EH (cell line): ENCODE measurements at regions not wholly inside any gene's neighbourhood (a gene's known extent, or its start where the extent isn't known, plus 50 kb on each side); places are given as distances from the start of the nearest gene placed in this dataset.
"Not testable (repeated sequence)": the region's sequence is repeated elsewhere in the genome, so short reads cannot be mapped to it uniquely, and the experiment has no call there.

Experiments
- DNase-seq: peaks from one replicate; pipeline ENCODE4 v3.0.0-alpha.2; 2015; ENCODE audit warnings: low read depth

DNA sequence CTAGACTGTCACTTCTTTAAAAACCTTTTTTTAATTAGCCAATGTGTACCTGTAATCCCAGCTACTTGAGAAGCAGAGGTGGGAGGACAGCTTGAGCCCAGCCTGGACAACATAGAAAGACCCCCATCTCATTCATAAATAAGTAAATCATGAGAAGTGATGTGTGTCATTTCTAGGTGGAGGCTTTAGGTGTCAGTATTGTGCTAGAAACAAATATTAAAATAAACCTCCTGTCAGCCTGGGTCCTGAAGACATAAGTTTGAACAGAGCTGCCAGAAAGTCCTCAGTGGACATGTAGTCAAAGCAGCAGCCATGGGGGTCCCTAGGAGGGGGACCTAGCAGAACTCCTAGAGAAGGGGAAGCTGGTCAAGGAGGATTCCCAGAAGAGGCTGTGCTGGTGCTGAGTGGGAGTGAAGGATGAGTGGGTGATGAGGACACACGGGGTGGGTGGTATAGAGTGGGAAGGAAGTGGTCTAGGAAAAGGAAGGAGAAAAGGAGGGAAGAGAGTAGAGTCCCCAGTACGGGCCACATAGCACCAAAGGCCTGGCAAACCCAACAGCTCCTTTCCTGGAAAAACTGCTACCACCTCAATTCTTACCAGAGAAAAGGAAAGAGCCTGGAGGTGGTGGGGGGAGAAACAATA is 316.6 kb upstream of the NCKAP5 start:
- DNase-seq: peak; percentile 50

DNA sequence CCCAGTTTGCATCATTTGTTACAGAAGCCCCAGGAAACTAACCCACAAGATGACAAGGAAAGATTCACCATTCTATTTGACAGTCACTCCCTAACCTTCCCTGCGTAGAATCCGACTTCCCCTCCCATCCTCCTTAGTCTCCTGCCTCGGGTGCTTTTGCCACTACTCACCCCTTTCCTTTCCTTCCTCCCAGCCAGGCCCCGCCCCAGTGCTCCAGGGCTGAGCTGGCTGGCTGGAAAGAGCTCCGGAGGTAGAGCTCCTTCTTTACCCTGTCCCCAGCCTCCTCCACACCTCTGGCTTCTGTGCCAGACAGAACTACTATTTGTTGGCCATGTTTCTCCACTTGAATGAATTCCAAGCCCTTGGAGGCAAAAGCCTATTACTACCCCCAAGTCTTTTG is 317.6 kb upstream of the NCKAP5 start:
- peak; percentile 53 for DNase-seq

DNA sequence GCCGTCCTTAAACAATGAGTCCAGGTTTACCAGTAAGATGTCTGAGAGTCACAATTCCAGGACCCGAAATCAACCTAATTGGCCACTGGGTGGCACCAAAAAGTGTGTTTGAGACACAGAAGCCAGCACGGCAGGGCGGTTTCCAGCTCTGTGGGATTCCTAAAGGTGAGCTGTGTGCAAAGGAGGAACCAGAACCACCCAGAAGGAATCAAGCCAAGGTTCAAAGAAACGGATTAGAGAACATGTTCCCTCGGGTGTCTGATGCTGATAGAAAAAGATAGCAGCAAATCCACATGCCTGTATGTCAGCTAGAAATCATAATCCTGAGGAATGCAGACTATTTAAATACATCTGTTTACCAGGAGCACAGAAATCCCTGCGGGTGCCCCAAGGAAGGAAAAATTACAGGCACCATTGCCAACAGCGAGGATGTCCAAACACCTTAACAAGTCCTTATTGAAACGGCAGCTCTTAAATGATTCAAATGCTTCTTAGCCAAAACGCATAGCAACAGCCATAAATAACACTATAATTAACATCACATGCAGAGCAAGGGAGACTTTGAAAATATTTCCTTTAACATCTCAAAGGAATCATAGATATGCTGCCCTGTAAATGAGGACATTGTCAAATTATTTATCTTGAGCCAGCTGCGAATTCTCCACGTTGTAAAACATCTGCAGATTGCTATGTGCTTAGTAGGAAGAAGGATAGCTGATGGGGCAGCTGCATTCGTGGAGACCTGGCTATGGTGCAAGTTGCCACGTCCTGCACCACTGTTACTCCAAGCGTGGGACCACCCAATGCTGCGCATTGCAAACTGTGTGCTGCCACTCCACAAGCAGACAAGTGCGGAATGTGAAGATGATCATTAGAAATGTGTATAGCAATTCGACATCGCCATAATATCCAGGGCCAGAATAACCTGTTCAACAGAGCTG is 318.7 kb upstream of the NCKAP5 start:
- peak; percentile 88 for DNase-seq

DNA sequence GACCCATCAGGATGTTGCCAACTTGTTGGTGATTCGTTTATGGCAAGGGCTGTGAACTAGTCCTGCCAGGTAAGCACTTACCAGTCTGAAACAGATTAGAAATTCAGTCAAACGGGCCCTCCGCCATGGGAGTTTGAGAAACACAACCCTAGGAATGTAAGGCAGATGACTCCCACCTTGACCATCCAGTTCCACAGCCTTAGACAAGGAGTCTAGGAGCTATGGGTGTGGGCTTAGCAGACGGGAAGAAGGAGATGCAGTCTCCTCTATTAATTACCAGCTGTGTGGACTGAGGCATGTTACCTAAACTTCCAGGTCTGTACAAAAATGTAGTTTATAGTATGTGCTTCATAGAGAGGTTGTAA is 319.4 kb upstream of the NCKAP5 start:
- DNase-seq: no peak

DNA sequence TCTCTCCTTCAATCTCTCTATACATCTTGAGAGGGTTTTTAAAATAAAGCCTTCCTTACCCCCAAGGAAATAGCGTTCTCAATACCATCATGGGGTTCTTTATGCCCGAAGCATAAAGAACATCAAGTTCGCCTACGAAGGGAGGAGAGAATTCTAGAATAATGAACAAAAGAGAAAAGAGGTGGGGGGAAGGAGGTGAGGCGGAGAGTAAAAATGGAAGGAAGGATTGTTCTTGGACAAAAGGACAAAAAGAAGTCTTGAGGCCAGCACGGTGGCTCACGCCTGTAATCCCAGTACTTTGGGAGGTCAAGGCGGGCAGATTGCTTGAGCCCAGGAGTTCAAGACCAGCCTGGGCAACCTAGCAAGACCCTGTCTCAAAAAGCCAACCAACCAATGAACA is 319.8 kb upstream of the NCKAP5 start:
- no peak for DNase-seq

DNA sequence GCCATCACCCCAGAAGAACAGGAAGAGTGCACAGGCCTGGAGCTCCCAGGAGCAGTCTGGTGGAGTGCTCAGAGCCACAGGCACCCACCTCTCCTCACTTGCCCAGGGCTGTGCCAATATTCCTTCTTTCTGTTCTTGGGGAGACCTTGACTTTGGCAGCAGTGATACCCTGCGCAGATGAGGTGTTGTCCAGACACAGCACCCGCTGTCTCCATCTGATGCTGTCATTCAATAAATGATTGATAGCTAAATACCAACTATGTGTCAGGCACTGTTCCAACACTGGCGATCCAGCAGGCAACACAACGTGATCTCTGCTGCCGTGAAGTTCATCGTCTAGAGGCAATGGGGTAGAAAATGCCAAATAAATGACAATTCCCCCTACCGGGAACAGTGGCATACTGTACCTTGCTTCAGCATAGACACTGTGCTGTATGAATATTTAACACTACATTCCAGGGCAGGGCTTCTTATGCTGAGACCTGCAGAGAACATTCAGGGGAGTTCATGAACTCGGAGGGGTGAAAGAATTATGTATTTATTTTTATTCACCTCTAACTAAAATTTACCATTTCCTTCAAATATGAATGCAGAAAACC is 320.5 kb upstream of the NCKAP5 start:
- DNase-seq: no peak

DNA sequence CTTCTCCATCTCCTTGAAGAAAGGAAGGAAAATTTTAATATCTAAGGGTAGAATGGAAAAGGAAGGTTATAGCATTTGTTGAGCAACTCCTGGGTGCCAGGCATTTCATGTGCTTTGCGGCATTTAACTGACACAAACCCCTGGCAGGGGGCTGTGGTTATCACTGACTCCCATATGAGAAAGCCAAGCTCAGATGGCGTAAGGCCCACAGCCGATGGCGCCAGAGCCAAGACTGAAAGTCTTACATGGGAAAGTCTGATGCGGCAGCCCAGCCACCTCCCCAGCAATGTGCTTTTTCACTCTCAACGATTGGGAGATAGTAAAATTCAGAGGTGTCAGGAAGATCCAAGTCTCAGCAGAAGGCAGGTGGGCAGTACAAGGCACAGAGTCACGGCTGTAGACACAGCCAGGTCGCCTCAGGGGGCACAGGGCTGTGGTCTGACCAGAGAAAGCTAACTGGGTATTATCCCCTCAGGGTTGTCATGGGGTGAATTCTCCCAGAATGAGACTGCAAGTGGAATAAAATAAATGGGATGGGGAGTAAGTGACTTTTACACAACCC is 324.2 kb upstream of the NCKAP5 start:
- no peak for DNase-seq

DNA sequence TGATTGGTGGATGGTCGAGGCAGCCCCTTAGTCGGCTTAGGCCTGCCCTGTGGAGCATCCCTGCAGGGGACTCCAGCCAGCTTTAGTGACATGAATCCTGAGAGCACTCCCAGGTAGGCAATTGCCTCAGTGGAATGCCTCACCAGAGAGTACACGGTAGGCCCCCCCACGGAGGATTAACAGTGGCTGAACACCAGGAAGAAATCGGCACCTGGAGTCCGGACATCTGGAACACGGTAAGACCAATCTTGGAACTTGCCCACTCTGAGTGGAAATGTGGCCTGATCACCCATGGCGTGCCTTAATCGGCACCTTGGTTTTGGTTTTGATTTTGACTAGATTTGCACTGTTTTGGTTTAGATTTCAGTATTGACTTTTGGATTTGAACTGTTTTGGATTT is 326.2 kb upstream of the NCKAP5 start:
- no peak for DNase-seq

DNA sequence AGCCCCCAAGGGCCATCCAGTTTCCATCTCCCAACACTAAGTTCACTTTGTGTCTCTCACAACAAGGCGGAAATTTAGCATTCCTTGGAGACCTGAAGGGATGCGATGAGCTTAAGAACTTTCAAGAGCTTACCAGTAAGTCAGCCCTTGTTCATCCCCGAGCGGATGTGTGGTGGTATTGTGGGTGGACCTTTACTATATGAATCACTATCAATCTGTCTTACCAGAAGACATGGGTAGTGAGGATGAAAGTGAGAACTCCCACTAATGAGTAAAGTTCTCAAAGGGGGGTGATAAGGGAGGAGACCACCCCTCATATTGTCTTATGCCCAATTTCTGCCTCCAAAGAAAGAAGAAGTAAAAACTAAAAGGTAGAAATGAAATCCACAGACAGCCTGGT is 329.6 kb upstream of the NCKAP5 start:
- not testable (repeated sequence) for DNase-seq

DNA sequence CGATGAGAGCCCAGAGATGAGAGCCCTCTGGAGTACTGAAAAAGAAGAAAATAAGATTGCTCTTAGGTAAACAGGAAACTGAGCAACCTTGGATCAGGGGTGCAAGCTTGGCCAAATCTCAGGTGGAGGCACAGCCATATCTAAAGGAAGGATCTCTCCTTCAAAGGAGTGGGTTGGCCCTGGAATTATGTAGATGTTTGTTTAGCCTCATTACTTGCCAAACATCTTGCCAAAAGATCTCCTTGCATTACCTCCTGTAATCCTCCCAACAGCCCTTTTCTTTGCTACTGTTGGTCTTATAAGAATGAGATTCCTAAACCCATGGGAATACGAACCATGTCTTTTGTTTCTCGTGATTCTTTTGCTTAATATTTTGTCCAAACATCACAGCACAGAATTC is 332.6 kb upstream of the NCKAP5 start:
- DNase-seq: no peak

DNA sequence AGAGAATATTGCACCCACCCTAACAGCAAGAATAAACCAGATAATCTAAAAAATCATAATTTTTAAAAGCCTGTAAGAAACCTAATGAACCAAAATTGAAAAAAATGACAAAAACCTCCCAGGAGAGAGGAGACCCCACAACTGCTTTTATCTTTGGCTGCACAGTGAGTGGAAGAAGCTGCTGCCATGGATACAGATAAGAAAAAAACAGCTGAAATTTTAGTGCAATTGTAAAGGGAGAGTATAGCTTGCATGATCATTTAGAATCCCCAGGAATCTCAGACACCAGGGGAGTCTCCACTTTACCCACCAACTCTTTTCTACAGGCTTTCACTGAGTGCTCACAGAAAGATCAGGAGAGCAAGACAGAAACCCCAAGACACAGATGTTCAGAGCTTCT is 338.1 kb upstream of the NCKAP5 start:
- DNase-seq: no peak

DNA sequence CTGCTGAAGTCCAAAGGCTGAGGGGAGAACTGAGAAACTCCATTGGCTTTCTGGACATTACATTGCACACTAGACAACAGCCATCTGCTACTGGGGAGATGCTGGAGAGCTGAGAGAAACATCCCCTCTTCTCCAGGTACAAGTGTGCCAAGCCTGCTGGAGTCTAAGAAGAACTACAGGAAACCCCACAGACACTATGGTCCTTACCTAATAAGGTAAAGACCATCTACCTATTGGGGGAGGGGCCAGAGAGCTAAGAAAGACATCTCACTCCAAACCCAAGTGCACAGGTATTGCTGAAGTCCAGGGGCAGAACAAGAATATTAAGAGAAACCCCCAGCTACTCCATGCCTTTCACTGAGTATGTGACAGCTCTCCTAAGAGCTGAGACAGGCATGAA is 338.7 kb upstream of the NCKAP5 start:
- no peak for DNase-seq

DNA sequence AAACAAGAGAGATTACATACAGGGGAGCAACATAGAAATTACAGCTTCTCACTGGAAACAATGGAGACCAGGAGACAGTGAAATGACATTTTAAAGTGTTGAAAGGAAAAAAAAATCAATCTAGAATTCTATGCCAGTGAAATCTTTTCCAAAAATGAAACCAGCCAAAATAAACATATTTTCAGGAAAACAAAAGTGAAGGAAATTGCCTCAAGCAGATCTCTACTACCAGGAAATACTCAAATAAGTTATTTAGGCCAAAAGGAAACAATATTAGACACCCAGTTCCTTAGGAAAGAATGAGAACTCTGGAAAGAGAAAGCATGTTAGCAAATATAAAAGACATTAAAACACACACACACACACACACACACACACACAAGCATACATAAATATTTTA is 339.9 kb upstream of the NCKAP5 start:
- no peak for DNase-seq

DNA sequence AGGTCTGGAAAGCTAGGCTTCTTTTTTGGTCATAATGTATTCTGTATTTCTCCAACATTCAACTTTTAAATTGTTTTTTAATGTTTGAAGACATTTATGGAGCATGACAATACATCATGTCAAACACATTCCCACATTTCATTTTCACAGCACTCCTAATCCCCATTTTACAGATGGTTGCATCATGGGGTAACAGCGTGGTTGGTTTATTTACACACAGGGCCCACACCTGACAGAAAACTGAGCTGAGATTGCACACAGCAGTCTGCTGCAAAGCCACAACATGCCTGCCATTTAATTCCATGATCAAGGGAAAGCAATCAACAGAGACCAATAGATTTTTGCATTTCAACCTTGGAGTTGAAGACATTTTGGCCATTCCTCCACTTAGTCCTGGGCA is 335.7 kb upstream of the MGAT5 start:
- no peak for DNase-seq

DNA sequence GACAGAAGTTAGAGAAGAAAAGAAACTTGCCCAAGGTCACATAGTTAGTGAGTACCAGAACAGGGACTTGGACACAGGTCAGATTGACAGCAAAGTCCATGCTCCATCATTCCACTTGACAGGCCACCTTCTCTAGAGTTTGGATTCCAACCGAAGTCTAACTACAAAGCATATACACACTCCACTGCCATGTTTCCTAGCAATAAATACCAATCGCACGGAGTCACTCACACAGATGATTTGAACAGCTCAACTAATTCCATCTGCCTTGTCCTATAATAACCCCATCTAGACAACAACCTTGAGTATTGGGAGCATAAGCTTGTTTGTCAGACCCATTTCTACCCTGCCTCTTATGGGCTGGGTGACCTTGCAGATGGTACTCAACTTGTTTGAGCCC is 334.6 kb upstream of the MGAT5 start:
- peak; percentile 21 for DNase-seq

DNA sequence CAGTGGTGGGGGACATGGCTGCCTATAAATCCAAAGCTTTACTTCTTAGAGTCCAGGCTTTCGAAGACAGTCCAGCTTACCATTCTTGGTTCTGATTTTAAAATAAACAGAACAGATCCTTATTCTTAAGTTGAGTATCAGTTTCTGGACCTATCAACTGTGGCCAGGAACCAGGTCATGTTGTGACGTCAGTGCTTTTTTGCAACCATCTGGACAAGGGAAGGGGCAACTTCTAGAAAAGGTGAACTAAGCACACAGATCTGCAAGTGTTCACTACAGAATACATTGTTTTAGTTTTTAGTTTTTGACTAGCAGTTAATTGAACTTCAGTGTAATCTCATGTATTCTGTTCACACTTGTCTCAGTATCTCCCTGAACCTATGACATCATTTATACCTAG is 326.0 kb upstream of the MGAT5 start:
- no peak for DNase-seq

DNA sequence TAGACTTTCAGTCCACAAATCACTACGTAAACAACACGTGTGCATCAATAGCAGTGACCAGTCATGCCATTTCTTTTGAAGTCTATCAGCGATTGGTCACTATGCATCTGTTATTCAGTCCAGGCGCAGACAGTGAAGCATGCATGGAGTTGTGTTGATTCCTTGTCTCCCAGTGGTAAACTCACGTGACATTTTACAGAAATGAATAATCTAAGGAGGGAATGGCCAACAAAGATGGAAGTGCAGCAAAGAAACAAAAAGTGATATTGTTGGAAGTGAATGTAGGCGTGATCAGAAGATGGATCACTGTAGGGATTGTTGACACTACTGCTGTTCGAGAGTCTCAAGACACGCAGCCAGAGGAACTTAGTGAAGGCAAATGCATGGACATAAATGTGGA is 317.8 kb upstream of the MGAT5 start:
- DNase-seq: no peak

DNA sequence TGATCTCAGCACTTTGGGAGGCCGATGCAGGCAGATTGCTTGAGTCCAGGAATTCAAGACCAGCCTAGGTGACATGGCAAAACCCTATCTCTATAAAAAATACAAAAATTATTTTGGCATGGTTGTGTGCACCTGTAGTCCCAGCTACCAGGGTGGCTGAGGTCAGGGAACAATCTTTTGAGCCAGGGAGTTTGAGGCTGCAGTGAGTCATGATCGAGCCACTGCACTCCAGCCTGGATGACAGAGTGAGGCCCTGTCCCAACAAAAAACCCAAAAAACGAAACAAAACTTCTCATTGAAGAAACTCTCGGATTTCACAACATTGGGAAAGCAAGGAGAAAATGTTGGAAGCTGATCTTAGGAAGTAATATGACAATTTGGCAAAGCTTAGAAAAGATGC is 317.3 kb upstream of the MGAT5 start:
- peak; percentile 39 for DNase-seq

DNA sequence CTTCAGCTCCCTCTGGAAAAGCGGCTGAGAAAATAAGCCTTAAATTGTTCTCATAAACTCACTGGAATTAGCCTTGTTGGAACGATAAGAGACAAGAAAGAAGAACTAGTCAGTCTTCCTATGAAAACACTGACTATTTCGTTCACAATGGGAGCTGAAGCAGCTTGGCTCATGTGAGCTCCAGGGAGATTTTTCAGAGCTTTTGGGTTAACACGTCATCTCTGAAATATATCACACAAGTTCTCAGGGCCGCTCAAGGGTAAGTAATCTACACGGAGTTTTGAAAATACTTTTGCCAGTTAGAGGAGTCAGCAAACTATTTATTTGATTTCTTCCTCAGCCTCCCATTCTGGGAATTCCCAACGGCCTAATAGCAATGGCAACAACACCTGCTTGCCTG is 316.2 kb upstream of the MGAT5 start:
- DNase-seq: peak; percentile 20

DNA sequence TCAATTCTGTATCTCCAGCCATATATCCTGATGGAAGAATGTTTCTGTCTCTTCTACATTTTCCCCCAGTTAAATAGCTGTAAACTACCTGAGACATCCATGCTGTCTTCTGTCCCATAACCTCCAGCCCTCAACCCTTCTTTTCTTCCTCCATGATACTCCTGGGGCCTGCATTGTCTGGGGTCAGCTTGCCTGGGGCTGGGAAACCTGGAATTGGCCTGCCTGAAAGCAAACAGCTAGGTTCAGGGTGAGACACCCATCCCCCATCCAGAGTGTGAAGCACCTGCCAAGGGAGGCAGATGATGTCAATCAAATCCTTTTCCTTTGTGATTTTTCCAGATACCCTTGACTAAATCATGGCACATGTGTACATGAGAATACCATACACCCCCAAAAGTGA is 313.7 kb upstream of the MGAT5 start:
- DNase-seq: no peak

DNA sequence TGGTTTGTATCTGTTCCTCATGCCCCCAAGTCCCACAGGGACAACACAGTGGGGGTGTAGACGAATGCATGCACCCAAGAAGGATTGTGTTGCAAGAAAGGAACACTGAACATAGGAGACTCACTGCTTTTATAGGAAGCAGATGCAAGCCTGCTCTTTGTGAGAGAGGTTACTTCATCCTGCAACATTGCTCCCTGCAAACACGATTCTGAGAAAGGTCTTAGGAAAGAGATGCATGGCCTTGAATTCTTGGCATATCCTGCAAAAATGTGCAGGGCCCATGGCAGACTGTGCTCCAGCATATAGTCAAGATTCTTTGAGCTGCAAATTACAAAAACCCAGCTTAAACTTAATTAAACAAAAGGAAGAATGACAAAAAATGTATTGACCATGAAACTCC is 312.2 kb upstream of the MGAT5 start:
- DNase-seq: peak; percentile 40

DNA sequence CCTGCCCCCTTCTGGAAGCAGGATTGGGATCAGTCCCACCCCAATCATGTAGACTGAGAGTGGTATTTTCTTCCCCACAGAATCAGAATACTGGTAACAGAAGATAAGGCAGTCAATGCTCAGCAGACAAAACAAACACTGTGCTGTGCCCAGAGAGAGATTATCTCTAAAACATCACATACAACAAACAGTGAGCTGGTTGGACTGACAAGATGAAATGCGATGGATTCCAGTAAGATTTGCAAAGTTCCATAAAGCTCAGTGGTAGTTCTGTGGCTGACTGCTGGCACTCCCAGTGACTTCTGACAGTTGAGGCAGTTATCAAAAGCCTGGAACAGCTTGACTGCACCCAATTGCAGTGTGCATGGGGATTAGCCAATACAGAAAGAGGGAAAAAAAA is 311.5 kb upstream of the MGAT5 start:
- no peak for DNase-seq

DNA sequence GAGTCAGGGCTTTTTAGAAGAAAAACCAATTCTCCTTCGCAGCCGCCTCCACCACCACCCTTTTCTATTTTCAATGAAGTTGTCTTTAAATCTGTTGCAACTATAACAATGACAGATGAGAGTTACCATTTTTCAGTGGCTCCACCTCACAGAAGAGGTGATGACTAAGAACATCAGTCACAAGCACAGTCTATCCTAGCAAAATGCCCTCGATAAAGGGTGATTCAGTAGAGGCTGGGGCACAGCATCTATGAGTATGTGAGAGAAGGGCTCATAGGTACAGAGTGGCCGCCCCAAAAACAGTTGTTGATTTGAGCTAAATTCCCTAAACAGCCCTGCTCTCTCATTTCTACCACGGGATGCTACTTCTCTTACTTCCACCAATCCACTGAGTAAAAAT is 310.8 kb upstream of the MGAT5 start:
- DNase-seq: no peak
